ENCODE measurements at regions not wholly inside any gene's neighbourhood (a gene's known extent, or its start where the extent isn't known, plus 50 kb on each side); places are given as distances from the start of the nearest gene placed in this dataset.

- Histone ChIP-seq H3K27me3 (replicated peaks; ENCODE audit: control insufficient read depth, insufficient read depth, low read length) (no peaks in the 10 kb centered on the region; the same call in none of the 2 replicates), H3K4me3 (replicated peaks; ENCODE audit: low read depth, low read length) (no peak overlapping the region), H3K36me3 (ENCODE audit: control insufficient read depth, insufficient read depth, low read length) (no peaks in the 10 kb centered on the region)
- no peak for TF ChIP-seq CTCF (IDR thresholded peaks at IDR 0.05; ENCODE audit: insufficient read depth, low read length, poor library complexity, severe bottlenecking)
- DNase-seq (ENCODE audit: extremely low read depth, insufficient read length) = no peak
Measured at GRCh38 chr12:13924286-13924685, 57.1 kb downstream of the GRIN2B start.

- DNase-seq (ENCODE audit: extremely low read depth, insufficient read length) = no peak
- no peaks in the 10 kb centered on the region; the same call in 1 of the 2 replicates for H3K27me3 ChIP-seq (replicated peaks; ENCODE audit: control insufficient read depth, insufficient read depth, low read length)
- no peak overlapping the region for H3K4me3 ChIP-seq (replicated peaks; ENCODE audit: low read depth, low read length)
- H3K36me3 ChIP-seq (ENCODE audit: control insufficient read depth, insufficient read depth, low read length) = no peaks in the 10 kb centered on the region
- TF ChIP-seq CTCF (IDR thresholded peaks at IDR 0.05; ENCODE audit: insufficient read depth, low read length, poor library complexity, severe bottlenecking) = no peak
Measured at GRCh38 chr12:13918897-13919296, 62.5 kb downstream of the GRIN2B start.

- H3K36me3 ChIP-seq (ENCODE audit: control insufficient read depth, insufficient read depth, low read length) = no peaks in the 10 kb centered on the region
- DNase-seq (ENCODE audit: extremely low read depth, insufficient read length) = no peak
- H3K4me3 ChIP-seq (replicated peaks; ENCODE audit: low read depth, low read length) = no peak overlapping the region
- no peaks in the 10 kb centered on the region; the same call in 1 of the 2 replicates for H3K27me3 ChIP-seq (replicated peaks; ENCODE audit: control insufficient read depth, insufficient read depth, low read length)
- TF ChIP-seq CTCF (IDR thresholded peaks at IDR 0.05; ENCODE audit: insufficient read depth, low read length, poor library complexity, severe bottlenecking) = no peak
Measured at GRCh38 chr12:13915096-13915495, 66.3 kb downstream of the GRIN2B start.

- no peaks in the 10 kb centered on the region; the same call in 1 of the 2 replicates for H3K27me3 ChIP-seq (replicated peaks; ENCODE audit: control insufficient read depth, insufficient read depth, low read length)
- no peak for TF ChIP-seq CTCF (IDR thresholded peaks at IDR 0.05; ENCODE audit: insufficient read depth, low read length, poor library complexity, severe bottlenecking)
- no peak overlapping the region for H3K4me3 ChIP-seq (replicated peaks; ENCODE audit: low read depth, low read length)
- H3K36me3 ChIP-seq (ENCODE audit: control insufficient read depth, insufficient read depth, low read length) = no peaks in the 10 kb centered on the region
- DNase-seq (ENCODE audit: extremely low read depth, insufficient read length) = no peak
Measured at GRCh38 chr12:13913371-13913770, 68.0 kb downstream of the GRIN2B start.

GRCh38 chr12:13911756-13912554 lies 69.4 kb downstream of the GRIN2B start:
- no peak for DNase-seq (ENCODE audit: extremely low read depth, insufficient read length)
- H3K27me3 ChIP-seq (replicated peaks; ENCODE audit: control insufficient read depth, insufficient read depth, low read length) = no peaks in the 10 kb centered on the region; the same call in 1 of the 2 replicates

More at GRCh38 chr12:13911756-13912554, 69.4 kb downstream of the GRIN2B start:
- no peak overlapping the region for H3K4me3 ChIP-seq (replicated peaks; ENCODE audit: low read depth, low read length)
- no peaks in the 10 kb centered on the region for H3K36me3 ChIP-seq (ENCODE audit: control insufficient read depth, insufficient read depth, low read length)
- TF ChIP-seq CTCF (IDR thresholded peaks at IDR 0.05; ENCODE audit: insufficient read depth, low read length, poor library complexity, severe bottlenecking) = no peak

All from GM06990 (cell line).